GM12892 (cell line): ENCODE measurements at regions not wholly inside any gene's neighbourhood (a gene's known extent, or its start where the extent isn't known, plus 50 kb on each side); places are given as distances from the start of the nearest gene placed in this dataset.

ENCODE experiments used
- POLR2A ChIP-seq: IDR thresholded peaks from 2 replicates; pipeline ENCODE4 v1.6.1; 2011; ENCODE audit warnings: low read depth, low read length, control low read depth
- POLR2AphosphoS5 ChIP-seq: IDR thresholded peaks from 2 replicates; pipeline ENCODE4 v1.6.1; 2011; ENCODE audit warnings: low read depth, low read length, control low read depth

GRCh38 chr18:6495536-6495935 is 80.8 kb upstream of the L3MBTL4 start:
- no peak for TF ChIP-seq POLR2A
- TF ChIP-seq POLR2AphosphoS5: no peak
